GM23338 (cell line): ENCODE measurements at regions not wholly inside any gene's neighbourhood (a gene's known extent, or its start where the extent isn't known, plus 50 kb on each side); places are given as distances from the start of the nearest gene placed in this dataset.
A peak's percentile ranks its signal among the peaks of the same experiment; 100 is the strongest.

Experiments used
- ATAC-seq: fragments of 200-7000 bp; cut with Tn5 transposase; 3 replicates; pipeline ENCODE4 v1.9.1; 2020
- DNase-seq: peaks from one replicate; pipeline ENCODE4 v3.0.0-alpha.2; 2015; ENCODE audit warnings: low spot score
- H2AFZ ChIP-seq: fragments of 200-600 bp; sonication (generic); 2 replicates; pipeline ENCODE4 v1.8.0; 2016; ENCODE audit warnings: antibody characterized with exemption, mild to moderate bottlenecking, moderate library complexity
- H3F3A ChIP-seq: fragments of 200-600 bp; sonication (generic); replicated peaks from 2 replicates; pipeline ENCODE4 v1.8.0; 2017; ENCODE audit warnings: antibody characterized with exemption, mixed run types, low read depth
- H3K27ac ChIP-seq: fragments of 200-600 bp; sonication (generic); 2 replicates; pipeline ENCODE4 v1.6.1; 2016; ENCODE audit warnings: low read depth
- H3K27me3 ChIP-seq: fragments of 200-600 bp; sonication (generic); 2 replicates; pipeline ENCODE4 v1.8.0; 2016; ENCODE audit warnings: mild to moderate bottlenecking, mixed run types, moderate library complexity; ENCODE audit not compliant: insufficient read depth
- H3K36me3 ChIP-seq: fragments of 200-600 bp; sonication (generic); 2 replicates; pipeline ENCODE4 v1.8.0; 2016; ENCODE audit warnings: mild to moderate bottlenecking; ENCODE audit not compliant: insufficient read depth
- H3K4me1 ChIP-seq: fragments of 200-600 bp; sonication (generic); 2 replicates; pipeline ENCODE4 v1.8.0; 2016; ENCODE audit warnings: mild to moderate bottlenecking, moderate library complexity; ENCODE audit not compliant: insufficient read depth
- H3K4me2 ChIP-seq: fragments of 200-600 bp; sonication (generic); 2 replicates; pipeline ENCODE4 v1.7.1; 2017; ENCODE audit warnings: mixed run types
- H3K4me3 ChIP-seq: fragments of 200-600 bp; sonication (generic); 2 replicates; pipeline ENCODE4 v1.6.1; 2016; ENCODE audit warnings: mixed run types
- H3K79me2 ChIP-seq: fragments of 200-600 bp; sonication (generic); replicated peaks from 2 replicates; pipeline ENCODE4 v1.8.0; 2017; ENCODE audit warnings: mild to moderate bottlenecking; ENCODE audit not compliant: insufficient read depth
- H3K9me2 ChIP-seq: fragments of 200-600 bp; sonication (generic); 2 replicates; pipeline ENCODE4 v1.8.0; 2017; ENCODE audit not compliant: insufficient read depth
- H4K20me1 ChIP-seq: fragments of 200-600 bp; sonication (generic); replicated peaks from 2 replicates; pipeline ENCODE4 v1.8.0; 2017; ENCODE audit warnings: mild to moderate bottlenecking; ENCODE audit not compliant: insufficient read depth
- H3K27ac Mint-ChIP-seq: 2 replicates; pipeline ENCODE4 v1.8.0; 2020; ENCODE audit warnings: inconsistent platforms, mild to moderate bottlenecking, moderate library complexity, mixed read lengths
- H3K27me3 Mint-ChIP-seq: 3 replicates; pipeline ENCODE4 v1.8.0; 2022; ENCODE audit warnings: low read depth, mild to moderate bottlenecking, moderate library complexity, mixed read lengths, inconsistent platforms; ENCODE audit not compliant: insufficient read depth, poor library complexity
- H3K36me3 Mint-ChIP-seq: 3 replicates; pipeline ENCODE4 v1.8.0; 2021; ENCODE audit warnings: low read depth, mild to moderate bottlenecking, inconsistent platforms, moderate library complexity, mixed read lengths
- H3K4me1 Mint-ChIP-seq: 3 replicates; pipeline ENCODE4 v1.8.0; 2020; ENCODE audit warnings: mild to moderate bottlenecking, inconsistent platforms, mixed read lengths
- H3K4me3 Mint-ChIP-seq: 3 replicates; pipeline ENCODE4 v1.8.0; 2021; ENCODE audit warnings: moderate library complexity, mild to moderate bottlenecking, inconsistent platforms, mixed read lengths
- H3K9me3 Mint-ChIP-seq: 3 replicates; pipeline ENCODE4 v1.8.0; 2020; ENCODE audit warnings: moderate library complexity, mild to moderate bottlenecking, inconsistent platforms, mixed read lengths
- CREB1 ChIP-seq: fragments of 250-450 bp; sonication (Bioruptor Pico); IDR thresholded peaks from 2 replicates; pipeline ENCODE4 v1.5.0; 2020; ENCODE audit warnings: low read depth, mild to moderate bottlenecking, moderate library complexity
- EZH2 ChIP-seq: fragments of 200-600 bp; sonication (generic); IDR thresholded peaks from one replicate; pipeline ENCODE4 v1.8.0; 2017; ENCODE audit warnings: antibody characterized with exemption, mild to moderate bottlenecking, low read depth; ENCODE audit not compliant: unreplicated experiment
- JUNB ChIP-seq: IDR thresholded peaks from one replicate; pipeline ENCODE4 v1.6.1; 2016; ENCODE audit warnings: antibody characterized with exemption; ENCODE audit not compliant: unreplicated experiment
- NANOG ChIP-seq: IDR thresholded peaks from 2 replicates; pipeline ENCODE4 v1.6.1; 2016; ENCODE audit warnings: antibody characterized with exemption, borderline replicate concordance
- POLR2AphosphoS5 ChIP-seq: IDR thresholded peaks from 2 replicates; pipeline ENCODE4 v1.6.1; 2016; ENCODE audit warnings: antibody characterized with exemption, low read depth
- STAT1 ChIP-seq: IDR thresholded peaks from one replicate; pipeline ENCODE4 v1.6.1; 2016; ENCODE audit warnings: antibody characterized with exemption; ENCODE audit not compliant: unreplicated experiment
- ZNF114 ChIP-seq: fragments of 250-450 bp; sonication (Bioruptor Pico); IDR thresholded peaks from 2 replicates; pipeline ENCODE4 v1.5.0; 2020; ENCODE audit warnings: mild to moderate bottlenecking, moderate library complexity
- TF ChIP-seq, protein P1 (sequence below), 2 experiments: fragments of 200-600 bp in 1 of 2; sonication (generic) in 1 of 2; conservative IDR thresholded peaks; 2 replicates each; pipeline versions ENCODE4 v1.5.1 to v1.6.1; 2016 to 2017; ENCODE audit warnings: antibody characterized with exemption in 2 of 2, low read depth in 2 of 2, mild to moderate bottlenecking in 2 of 2, moderate library complexity in 1 of 2
- TF ChIP-seq, protein P2 (sequence below): IDR thresholded peaks from 2 replicates; pipeline ENCODE4 v1.6.1; 2016; ENCODE audit warnings: antibody characterized with exemption
- TF ChIP-seq, protein P3 (sequence below): fragments of 250-450 bp; sonication (Bioruptor Pico); IDR thresholded peaks from 2 replicates; pipeline ENCODE4 v1.5.0; 2020; ENCODE audit warnings: mild to moderate bottlenecking, moderate library complexity

- Mint-ChIP-seq H3K36me3 (no peaks in the 10 kb centered on the region), H3K9me3 (no peaks in the 10 kb centered on the region), H3K27ac (no peak overlapping the region), H3K27me3 (no peaks in the 10 kb centered on the region), H3K4me3 (no peak overlapping the region), H3K4me1 (peaks cover 4% of the 10 kb centered on the region)
- Histone ChIP-seq H4K20me1 (no peaks in the 10 kb centered on the region), H3K79me2 (no peaks in the 10 kb centered on the region), H3K4me1 (no peaks in the 10 kb centered on the region; the same call in 1 of the 2 replicates), H3K9me2 (peaks cover 8% of the 10 kb centered on the region; the same call in 1 of the 2 replicates), H3K27ac (no peak overlapping the region), H3K27me3 (no peaks in the 10 kb centered on the region), H3K4me2 (no peak overlapping the region), H3K4me3 (no peak overlapping the region), H2AFZ (no peak overlapping the region), H3K36me3 (no peaks in the 10 kb centered on the region), H3F3A (no peaks in the 10 kb centered on the region)
- DNase-seq (peak; percentile 28), ATAC-seq (peak; percentile 31; the same call in 2 of the 3 replicates)
- TF ChIP-seq, protein P1, sequence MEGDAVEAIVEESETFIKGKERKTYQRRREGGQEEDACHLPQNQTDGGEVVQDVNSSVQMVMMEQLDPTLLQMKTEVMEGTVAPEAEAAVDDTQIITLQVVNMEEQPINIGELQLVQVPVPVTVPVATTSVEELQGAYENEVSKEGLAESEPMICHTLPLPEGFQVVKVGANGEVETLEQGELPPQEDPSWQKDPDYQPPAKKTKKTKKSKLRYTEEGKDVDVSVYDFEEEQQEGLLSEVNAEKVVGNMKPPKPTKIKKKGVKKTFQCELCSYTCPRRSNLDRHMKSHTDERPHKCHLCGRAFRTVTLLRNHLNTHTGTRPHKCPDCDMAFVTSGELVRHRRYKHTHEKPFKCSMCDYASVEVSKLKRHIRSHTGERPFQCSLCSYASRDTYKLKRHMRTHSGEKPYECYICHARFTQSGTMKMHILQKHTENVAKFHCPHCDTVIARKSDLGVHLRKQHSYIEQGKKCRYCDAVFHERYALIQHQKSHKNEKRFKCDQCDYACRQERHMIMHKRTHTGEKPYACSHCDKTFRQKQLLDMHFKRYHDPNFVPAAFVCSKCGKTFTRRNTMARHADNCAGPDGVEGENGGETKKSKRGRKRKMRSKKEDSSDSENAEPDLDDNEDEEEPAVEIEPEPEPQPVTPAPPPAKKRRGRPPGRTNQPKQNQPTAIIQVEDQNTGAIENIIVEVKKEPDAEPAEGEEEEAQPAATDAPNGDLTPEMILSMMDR (conservative IDR thresholded peaks at IDR 0.05; ENCODE audit: low read depth in 2 of 2): peak in 1 of 2 experiments; percentile 23; a peak in 1 of 4 replicates
- no peak for TF ChIP-seq EZH2
These were observed 107.6 kb downstream of the CD47 start for GRCh38 chr3:107983247-107983646.

DNA sequence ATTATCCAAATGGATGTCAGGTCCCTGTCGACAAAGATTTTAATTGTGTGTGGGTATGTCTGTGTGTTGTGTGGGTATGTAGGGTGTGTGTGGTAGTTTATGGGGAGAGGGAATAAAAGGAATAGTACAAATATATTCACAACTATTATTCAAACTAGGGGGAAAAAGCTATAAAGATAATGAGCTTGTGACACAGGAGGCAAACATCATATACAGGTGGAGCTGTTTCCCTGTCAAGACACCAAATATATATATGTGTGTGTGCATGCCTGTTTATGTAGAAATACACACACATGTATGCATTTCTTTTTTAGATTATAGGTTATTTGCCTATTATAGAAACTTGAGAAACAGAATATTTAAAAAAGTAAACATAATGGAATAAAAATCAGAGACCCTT lies 108.7 kb downstream of the CD47 start:
- no peaks in the 10 kb centered on the region; the same call in 1 of the 2 replicates for H3K4me1 ChIP-seq
- H3K4me2 ChIP-seq: no peak overlapping the region
- no peaks in the 10 kb centered on the region for H4K20me1 ChIP-seq
- DNase-seq (no peak), ATAC-seq (no peak)
- no peaks in the 10 kb centered on the region for H3K79me2 ChIP-seq
- H3K4me3 ChIP-seq: no peak overlapping the region
- no peaks in the 10 kb centered on the region for H3K27me3 ChIP-seq
- H3K27ac Mint-ChIP-seq: no peak overlapping the region
- no peaks in the 10 kb centered on the region for H3K36me3 Mint-ChIP-seq
- H3K36me3 ChIP-seq: no peaks in the 10 kb centered on the region
- H2AFZ ChIP-seq: peak overlapping the region; percentile 78; the same call in 1 of the 2 replicates
- H3K4me1 Mint-ChIP-seq: peaks cover 4% of the 10 kb centered on the region
- H3K27ac ChIP-seq: no peak overlapping the region
- no peaks in the 10 kb centered on the region for H3K9me3 Mint-ChIP-seq
- TF ChIP-seq ZNF114 (no peak), STAT1 (no peak), CREB1 (CRISPR knock-in tag) (no peak), EZH2 (no peak), JUNB (no peak), NANOG (no peak), POLR2AphosphoS5 (no peak)
- TF ChIP-seq, protein P2, sequence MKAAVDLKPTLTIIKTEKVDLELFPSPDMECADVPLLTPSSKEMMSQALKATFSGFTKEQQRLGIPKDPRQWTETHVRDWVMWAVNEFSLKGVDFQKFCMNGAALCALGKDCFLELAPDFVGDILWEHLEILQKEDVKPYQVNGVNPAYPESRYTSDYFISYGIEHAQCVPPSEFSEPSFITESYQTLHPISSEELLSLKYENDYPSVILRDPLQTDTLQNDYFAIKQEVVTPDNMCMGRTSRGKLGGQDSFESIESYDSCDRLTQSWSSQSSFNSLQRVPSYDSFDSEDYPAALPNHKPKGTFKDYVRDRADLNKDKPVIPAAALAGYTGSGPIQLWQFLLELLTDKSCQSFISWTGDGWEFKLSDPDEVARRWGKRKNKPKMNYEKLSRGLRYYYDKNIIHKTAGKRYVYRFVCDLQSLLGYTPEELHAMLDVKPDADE: no peak
- TF ChIP-seq, protein P1 (conservative IDR thresholded peaks at IDR 0.05; ENCODE audit: low read depth in 2 of 2): no peak
- TF ChIP-seq, protein P3, sequence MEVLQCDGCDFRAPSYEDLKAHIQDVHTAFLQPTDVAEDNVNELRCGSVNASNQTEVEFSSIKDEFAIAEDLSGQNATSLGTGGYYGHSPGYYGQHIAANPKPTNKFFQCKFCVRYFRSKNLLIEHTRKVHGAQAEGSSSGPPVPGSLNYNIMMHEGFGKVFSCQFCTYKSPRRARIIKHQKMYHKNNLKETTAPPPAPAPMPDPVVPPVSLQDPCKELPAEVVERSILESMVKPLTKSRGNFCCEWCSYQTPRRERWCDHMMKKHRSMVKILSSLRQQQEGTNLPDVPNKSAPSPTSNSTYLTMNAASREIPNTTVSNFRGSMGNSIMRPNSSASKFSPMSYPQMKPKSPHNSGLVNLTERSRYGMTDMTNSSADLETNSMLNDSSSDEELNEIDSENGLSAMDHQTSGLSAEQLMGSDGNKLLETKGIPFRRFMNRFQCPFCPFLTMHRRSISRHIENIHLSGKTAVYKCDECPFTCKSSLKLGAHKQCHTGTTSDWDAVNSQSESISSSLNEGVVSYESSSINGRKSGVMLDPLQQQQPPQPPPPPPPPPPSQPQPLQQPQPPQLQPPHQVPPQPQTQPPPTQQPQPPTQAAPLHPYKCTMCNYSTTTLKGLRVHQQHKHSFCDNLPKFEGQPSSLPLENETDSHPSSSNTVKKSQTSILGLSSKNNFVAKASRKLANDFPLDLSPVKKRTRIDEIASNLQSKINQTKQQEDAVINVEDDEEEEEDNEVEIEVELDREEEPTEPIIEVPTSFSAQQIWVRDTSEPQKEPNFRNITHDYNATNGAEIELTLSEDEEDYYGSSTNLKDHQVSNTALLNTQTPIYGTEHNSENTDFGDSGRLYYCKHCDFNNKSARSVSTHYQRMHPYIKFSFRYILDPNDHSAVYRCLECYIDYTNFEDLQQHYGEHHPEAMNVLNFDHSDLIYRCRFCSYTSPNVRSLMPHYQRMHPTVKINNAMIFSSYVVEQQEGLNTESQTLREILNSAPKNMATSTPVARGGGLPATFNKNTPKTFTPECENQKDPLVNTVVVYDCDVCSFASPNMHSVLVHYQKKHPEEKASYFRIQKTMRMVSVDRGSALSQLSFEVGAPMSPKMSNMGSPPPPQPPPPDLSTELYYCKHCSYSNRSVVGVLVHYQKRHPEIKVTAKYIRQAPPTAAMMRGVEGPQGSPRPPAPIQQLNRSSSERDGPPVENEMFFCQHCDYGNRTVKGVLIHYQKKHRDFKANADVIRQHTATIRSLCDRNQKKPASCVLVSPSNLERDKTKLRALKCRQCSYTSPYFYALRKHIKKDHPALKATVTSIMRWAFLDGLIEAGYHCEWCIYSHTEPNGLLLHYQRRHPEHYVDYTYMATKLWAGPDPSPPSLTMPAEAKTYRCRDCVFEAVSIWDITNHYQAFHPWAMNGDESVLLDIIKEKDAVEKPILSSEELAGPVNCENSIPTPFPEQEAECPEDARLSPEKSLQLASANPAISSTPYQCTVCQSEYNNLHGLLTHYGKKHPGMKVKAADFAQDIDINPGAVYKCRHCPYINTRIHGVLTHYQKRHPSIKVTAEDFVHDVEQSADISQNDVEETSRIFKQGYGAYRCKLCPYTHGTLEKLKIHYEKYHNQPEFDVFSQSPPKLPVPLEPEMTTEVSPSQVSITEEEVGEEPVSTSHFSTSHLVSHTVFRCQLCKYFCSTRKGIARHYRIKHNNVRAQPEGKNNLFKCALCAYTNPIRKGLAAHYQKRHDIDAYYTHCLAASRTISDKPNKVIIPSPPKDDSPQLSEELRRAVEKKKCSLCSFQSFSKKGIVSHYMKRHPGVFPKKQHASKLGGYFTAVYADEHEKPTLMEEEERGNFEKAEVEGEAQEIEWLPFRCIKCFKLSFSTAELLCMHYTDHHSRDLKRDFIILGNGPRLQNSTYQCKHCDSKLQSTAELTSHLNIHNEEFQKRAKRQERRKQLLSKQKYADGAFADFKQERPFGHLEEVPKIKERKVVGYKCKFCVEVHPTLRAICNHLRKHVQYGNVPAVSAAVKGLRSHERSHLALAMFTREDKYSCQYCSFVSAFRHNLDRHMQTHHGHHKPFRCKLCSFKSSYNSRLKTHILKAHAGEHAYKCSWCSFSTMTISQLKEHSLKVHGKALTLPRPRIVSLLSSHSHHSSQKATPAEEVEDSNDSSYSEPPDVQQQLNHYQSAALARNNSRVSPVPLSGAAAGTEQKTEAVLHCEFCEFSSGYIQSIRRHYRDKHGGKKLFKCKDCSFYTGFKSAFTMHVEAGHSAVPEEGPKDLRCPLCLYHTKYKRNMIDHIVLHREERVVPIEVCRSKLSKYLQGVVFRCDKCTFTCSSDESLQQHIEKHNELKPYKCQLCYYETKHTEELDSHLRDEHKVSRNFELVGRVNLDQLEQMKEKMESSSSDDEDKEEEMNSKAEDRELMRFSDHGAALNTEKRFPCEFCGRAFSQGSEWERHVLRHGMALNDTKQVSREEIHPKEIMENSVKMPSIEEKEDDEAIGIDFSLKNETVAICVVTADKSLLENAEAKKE (CRISPR knock-in tag): no peak
- H3F3A ChIP-seq: no peaks in the 10 kb centered on the region
- H3K9me2 ChIP-seq: 0 out of 2 replicates have a peak, but pooled peaks cover 4% of the 10 kb centered on the region
- H3K4me3 Mint-ChIP-seq: no peak overlapping the region
- H3K27me3 Mint-ChIP-seq: no peaks in the 10 kb centered on the region
